Nephron progenitor cell (in vitro differentiated cells): ENCODE measurements at regions not wholly inside any gene's neighbourhood (a gene's known extent, or its start where the extent isn't known, plus 50 kb on each side); places are given as distances from the start of the nearest gene placed in this dataset.

Experiments
- DNase-seq: peaks from one replicate; pipeline ENCODE4 v3.0.0; 2021
- H3K27ac Mint-ChIP-seq: 2 replicates; pipeline ENCODE4 v1.8.0; 2021; ENCODE audit warnings: mild to moderate bottlenecking, moderate library complexity, mixed read lengths
- H3K27me3 Mint-ChIP-seq: 2 replicates; pipeline ENCODE4 v1.8.0; 2021; ENCODE audit warnings: mild to moderate bottlenecking, low read depth, mixed read lengths; ENCODE audit not compliant: poor library complexity
- H3K36me3 Mint-ChIP-seq: 2 replicates; pipeline ENCODE4 v1.8.0; 2021; ENCODE audit warnings: low read depth, mixed read lengths
- H3K4me1 Mint-ChIP-seq: 2 replicates; pipeline ENCODE4 v1.8.0; 2021; ENCODE audit warnings: mixed read lengths
- H3K4me3 Mint-ChIP-seq: 2 replicates; pipeline ENCODE4 v1.8.0; 2021; ENCODE audit warnings: mild to moderate bottlenecking, moderate library complexity, mixed read lengths
- H3K9me3 Mint-ChIP-seq: 2 replicates; pipeline ENCODE4 v1.8.0; 2021; ENCODE audit warnings: mild to moderate bottlenecking, moderate library complexity, mixed read lengths
- TF ChIP-seq, protein P1 (sequence below): fragments of 200-600 bp; sonication (generic); IDR thresholded peaks from 2 replicates; pipeline ENCODE4 v1.5.0; 2021; ENCODE audit warnings: antibody characterized with exemption

DNA sequence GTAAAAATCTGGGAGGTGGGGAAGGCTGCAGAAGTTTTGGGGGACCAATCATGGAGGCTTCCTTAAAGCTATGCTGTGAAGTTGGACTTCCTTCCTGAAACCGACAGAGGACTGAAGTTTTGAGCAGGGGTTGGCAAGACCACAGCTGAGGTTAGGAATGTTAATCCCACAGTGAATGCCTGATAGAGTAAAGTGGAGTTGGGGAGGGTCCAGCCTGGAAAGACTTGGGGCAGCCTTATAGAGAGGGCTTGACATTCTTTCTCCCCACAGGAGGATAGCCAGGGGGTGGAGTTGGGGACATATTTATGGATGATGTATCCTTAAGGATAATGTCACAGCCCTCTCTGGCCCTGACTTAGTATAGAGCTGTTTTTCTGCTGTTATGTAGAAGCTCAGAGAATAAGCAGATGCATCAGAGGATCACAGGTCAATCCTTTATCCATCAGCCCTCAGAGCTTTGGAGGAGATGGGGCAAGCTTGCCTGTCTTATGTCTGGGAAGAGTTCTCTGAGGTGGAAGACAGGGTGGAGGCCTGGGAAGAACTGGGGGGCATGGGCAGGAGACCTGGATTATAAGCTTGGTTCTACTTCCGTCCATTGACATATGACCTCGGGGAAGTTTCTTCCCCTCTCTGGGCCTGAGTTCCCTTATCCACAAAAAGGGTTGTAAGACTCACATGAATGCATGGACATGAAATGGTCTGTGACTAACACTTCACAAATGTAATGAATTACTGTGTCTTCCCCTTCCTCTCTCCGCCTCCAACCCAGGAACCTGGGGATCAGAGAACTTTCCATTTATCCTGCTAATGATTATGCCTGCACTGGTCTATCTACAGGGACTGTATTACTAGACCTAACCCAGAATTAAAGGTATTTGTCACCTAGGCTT is 317.8 kb downstream of the MIAT start:
- Mint-ChIP-seq H3K4me3 (no peak overlapping the region), H3K4me1 (no peaks in the 10 kb centered on the region), H3K27me3 (peaks cover 22% of the 10 kb centered on the region), H3K36me3 (no peaks in the 10 kb centered on the region), H3K9me3 (no peaks in the 10 kb centered on the region), H3K27ac (no peak overlapping the region)
- DNase-seq: no peak
- TF ChIP-seq, protein P1, sequence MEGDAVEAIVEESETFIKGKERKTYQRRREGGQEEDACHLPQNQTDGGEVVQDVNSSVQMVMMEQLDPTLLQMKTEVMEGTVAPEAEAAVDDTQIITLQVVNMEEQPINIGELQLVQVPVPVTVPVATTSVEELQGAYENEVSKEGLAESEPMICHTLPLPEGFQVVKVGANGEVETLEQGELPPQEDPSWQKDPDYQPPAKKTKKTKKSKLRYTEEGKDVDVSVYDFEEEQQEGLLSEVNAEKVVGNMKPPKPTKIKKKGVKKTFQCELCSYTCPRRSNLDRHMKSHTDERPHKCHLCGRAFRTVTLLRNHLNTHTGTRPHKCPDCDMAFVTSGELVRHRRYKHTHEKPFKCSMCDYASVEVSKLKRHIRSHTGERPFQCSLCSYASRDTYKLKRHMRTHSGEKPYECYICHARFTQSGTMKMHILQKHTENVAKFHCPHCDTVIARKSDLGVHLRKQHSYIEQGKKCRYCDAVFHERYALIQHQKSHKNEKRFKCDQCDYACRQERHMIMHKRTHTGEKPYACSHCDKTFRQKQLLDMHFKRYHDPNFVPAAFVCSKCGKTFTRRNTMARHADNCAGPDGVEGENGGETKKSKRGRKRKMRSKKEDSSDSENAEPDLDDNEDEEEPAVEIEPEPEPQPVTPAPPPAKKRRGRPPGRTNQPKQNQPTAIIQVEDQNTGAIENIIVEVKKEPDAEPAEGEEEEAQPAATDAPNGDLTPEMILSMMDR: no peak

DNA sequence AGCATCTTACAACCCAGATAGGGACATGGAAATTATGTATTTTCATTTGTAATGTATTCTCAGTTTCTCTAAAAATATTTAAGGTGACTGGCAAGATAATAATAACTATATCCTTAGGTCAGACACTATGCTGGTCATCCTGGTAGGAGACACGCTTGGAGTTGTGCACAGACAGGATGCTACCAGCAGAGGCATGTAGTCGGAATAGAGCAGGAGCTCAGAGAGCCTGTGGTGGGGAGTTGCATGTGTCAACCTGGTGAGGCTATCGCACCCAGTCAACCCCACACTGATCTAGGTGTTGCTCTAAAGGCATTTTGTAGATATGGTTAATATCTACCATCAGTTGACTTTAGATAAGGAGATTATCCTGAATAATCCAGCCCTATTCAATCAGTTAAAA is 318.5 kb downstream of the MIAT start:
- no peaks in the 10 kb centered on the region for H3K36me3 Mint-ChIP-seq

DNA sequence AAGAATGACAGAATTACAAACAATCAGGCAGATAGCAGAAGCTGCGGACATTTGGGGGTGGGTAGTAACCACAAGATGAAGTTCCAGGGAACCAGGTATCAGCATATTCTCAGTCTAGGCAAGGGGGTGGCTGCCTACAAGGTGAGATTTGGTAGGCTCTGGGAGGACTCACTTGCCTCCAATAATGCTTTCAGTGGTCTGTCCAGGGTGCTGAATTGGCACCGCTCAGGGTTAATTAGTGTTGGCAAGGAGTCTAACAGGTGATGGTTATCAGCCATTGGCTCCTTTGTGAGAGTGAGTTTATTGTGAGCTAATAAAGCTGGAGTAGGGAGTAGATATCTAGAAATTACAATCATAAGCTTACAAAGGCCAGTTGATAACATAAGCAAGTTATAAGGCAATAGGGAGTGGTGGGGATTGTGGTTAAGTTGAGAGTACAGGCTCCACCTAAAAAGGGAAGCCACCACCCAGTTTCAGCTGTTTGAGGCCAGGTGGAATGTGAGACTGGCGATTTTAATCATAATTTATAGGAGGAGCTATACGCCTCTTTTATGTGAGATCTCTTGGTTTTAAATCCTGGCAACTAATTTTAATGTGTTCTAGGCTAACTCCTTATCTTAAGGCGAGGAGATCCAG is 320.5 kb downstream of the MIAT start:
- Mint-ChIP-seq H3K4me1 (no peaks in the 10 kb centered on the region), H3K9me3 (no peaks in the 10 kb centered on the region), H3K4me3 (no peak overlapping the region), H3K27me3 (peaks cover 38% of the 10 kb centered on the region), H3K36me3 (no peaks in the 10 kb centered on the region), H3K27ac (no peak overlapping the region)
- peak; percentile 16 for DNase-seq
- TF ChIP-seq, protein P1: no peak

More for the DNA sequence above, 318.5 kb downstream of the MIAT start:
- Mint-ChIP-seq H3K27ac (no peak overlapping the region), H3K9me3 (no peaks in the 10 kb centered on the region), H3K4me1 (no peaks in the 10 kb centered on the region), H3K27me3 (peaks cover 29% of the 10 kb centered on the region), H3K4me3 (no peak overlapping the region)
- no peak for DNase-seq
- TF ChIP-seq, protein P1: no peak

DNA sequence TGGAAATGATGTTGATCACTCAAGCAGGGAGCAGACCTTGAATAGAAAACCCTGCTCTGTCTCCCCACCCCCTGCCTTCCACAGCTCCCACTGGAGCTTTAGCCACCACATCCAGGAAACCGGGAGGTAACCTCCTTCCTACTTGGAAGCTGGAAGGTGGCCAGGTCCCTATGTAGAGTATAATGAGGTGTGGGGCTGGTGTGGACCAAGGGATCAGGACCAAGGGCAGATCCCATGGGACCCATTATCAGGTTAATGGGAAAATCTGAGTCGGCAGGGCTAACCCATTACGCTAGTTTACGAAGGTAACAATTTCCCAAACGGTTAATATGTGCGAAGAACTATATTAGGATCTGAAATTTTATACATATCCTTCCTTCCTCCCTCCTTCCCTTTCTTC is 321.9 kb downstream of the MIAT start:
- TF ChIP-seq, protein P1: no peak
- DNase-seq: peak; percentile 17
- no peaks in the 10 kb centered on the region for H3K36me3 Mint-ChIP-seq
- no peaks in the 10 kb centered on the region for H3K9me3 Mint-ChIP-seq
- no peak overlapping the region for H3K27ac Mint-ChIP-seq
- H3K4me3 Mint-ChIP-seq: no peak overlapping the region
- H3K27me3 Mint-ChIP-seq: peaks cover 38% of the 10 kb centered on the region
- no peaks in the 10 kb centered on the region for H3K4me1 Mint-ChIP-seq

DNA sequence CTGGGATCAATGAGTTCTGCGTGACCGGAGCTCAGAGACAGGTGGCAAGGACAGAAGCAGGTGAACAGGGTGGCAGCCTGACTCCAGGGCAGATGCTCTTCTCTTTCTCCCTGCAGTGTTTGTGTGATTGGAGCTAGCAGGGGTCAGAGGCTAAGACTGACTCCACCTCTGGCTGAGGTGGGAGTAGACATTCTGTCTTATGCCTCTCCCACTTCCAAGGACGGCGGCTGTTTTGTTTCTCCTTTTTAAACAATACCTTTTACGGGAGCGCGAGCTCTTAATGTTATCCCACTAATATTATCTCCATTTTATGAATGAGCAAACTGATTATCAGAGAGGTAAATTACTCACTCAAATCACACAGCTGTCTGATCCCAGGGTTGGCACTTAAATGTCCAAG is 323.7 kb downstream of the MIAT start:
- Mint-ChIP-seq H3K4me1 (no peaks in the 10 kb centered on the region), H3K27me3 (peaks cover 38% of the 10 kb centered on the region), H3K4me3 (no peak overlapping the region), H3K9me3 (no peaks in the 10 kb centered on the region), H3K36me3 (no peaks in the 10 kb centered on the region), H3K27ac (no peak overlapping the region)
- no peak for DNase-seq
- TF ChIP-seq, protein P1: no peak
